GM21825 (cell line): ENCODE measurements at regions not wholly inside any gene's neighbourhood (a gene's known extent, or its start where the extent isn't known, plus 50 kb on each side); places are given as distances from the start of the nearest gene placed in this dataset.

Experiments used
- ATAC-seq: cut with Tn5 transposase; IDR thresholded peaks from one replicate; pipeline ENCODE4 v1.9.1; 2021; ENCODE audit warnings: mild to moderate bottlenecking, moderate library complexity; ENCODE audit not compliant: unreplicated experiment

GRCh38 chr5:175201393-175201792 lies 242.6 kb downstream of the DRD1 start:
- no peak for ATAC-seq

DNA sequence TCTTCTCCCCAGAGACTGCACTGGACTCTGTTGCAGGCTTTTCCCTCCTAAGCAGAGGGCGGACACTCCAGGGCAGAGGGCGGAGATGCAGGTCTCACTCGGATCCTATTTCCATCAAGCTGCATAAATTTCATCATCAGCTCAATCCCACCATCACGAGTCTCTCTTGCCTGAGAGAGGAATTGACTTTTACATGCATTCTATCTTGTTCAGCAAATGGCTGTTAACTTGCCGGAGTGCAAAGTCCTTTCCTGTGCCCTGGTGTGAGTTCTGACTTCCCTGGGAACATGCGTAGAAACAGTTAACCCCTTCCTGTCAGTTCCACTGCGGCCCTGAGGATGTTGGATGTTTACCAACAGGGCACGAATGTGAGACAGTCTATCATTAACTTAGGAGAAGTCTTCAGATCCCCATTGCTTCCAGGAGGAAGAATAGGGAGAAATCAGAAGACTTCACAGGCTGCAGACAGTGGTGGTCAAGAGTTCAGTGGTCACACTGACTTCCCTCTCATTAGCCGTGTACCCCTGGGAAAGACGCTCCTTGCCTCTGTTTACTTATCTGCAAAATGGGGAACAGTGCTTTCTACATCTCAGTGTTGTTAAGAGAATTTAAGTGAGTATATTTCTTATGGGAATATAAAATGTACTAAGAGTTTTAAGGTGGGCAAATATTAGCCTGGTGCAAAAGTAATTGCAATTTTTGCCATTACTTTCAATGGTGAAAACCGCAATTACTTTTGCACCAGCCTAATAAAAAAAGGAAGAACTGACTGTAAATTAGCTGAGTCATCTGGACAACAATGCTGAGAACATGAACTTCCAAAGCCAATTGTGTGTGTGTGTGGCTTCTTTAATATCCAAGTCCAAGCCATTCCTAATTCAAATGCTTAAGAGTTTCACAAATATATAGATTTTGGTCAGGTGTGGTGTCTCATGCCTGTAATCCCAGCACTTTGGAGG lies 248.0 kb downstream of the DRD1 start:
- no peak for ATAC-seq

DNA sequence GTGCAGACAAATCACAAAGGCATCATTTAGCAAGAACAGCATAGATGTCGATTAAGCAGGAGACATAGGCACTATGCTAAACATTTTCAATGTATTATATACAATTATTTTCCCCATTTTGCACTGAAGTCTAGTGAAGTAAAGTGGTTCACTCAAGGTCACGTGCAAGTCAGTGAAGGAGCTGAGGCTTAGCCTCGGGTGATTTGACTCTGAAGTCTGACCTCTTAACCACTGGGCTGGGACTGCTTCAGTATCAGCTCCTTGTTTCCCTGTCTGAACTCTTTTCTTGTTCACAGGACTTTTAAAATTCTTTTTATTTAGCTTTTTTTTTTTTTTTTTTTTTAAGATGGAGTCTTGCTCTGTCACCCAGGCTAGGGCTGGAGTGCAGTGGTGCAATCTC lies 262.7 kb downstream of the DRD1 start:
- no peak for ATAC-seq

DNA sequence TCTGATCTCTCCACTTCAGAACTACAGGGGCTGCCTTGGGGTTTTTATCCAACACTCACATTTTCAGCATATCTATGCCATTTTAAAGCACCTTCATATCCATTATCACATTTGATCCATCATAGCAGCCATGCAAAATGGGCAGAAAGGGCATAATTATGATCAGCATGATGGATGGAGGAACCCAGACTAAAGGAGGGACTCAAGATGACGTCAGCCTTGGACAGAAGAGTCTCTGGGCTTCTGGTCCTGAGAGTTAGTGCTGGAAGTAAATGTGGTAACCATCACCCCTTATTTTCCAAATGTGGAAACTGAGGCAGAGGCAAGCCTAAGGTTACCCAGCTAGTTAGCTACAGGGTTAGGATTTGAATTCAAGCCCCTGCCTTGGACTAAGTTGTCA lies 273.1 kb downstream of the DRD1 start:
- no peak for ATAC-seq

DNA sequence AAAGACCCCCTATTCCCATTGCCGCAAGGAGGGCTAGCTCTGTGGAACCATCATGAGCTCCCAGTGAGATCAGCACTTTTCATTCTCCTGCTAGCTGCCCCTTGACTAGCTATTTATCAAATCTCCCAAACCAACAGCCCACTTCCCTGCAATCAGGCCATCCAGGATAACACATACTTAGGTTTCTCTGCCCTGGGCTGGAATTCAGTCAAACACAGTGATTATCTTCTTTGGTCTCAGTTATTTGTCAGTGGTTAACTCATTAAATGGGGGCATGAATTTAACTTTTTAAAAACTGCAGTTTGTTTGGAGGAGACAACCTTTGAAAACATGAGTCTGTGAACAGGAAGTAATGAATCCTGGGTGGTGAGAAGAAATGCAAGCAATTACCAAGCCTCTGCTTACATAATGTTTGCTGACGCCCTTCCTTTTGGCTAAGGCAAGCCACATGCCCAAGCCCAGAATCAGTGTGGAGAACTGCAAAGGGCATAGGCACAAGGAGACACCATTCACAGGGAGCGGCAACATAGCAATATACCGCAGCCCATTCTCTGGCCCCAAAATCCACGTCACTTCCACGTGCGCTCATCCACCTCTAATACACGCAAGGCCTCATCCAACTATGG lies 275.0 kb downstream of the DRD1 start:
- no peak for ATAC-seq

DNA sequence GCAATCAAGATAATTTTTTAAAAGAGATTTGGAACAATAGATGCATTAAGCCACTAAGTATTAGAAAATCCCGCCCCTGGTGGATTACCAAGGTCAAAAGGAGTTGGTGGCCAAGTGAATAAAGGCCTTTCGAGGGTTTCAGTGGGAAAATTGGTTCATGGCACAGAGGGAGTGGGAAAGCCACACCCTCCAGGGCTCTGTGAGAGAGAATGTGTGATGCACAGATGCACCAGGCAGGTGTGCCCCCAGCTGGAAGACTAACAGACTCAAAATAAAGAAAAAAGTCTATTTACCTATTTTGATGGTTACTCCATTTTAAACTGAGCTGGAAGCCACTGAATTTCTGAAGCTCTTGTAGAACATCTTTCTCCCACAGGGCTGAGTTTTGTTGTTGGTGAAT lies 278.0 kb downstream of the DRD1 start:
- ATAC-seq = no peak

GRCh38 chr5:175163586-175164275 lies 280.3 kb downstream of the DRD1 start:
- ATAC-seq = no peak

DNA sequence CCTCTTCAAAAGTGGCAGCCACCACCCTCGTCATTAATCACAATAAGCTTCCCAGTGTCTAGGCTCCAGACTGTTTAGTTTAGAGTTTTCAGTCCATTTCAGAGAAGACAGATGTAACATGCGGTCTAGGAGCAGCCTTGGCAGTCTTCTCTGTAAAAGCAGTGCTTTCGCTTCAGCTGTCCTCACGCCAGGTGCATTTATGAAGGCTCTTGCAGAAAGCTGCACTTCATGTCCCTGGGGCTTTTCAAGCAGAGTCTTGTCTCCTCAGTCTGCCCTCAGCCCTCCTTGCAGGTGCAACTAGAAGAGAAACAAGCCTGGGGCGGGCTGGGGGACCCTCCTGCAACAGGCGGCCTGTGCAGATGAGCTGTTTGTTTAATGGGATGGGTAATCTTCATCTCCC lies 281.9 kb downstream of the DRD1 start:
- ATAC-seq = no peak

DNA sequence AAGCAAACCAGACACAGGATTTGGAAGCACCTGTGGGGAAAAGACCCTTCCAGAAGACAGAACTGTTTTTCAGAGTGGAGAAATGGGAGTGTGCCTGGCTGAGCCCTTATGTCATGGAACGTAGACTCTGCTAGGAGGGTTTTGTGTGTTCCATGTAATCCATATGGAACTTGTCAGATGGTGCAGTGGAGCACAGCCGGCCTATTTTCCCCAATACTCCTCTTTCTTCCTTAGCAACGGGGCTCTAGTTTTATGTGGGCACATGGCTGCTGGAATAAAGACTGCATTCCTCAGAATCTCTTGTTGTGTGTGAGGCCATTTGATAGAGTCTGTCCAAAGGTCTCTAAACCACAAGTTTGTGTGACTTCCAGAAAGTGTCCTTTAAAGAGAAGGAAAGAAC lies 284.0 kb downstream of the DRD1 start:
- ATAC-seq = no peak

- no peak for ATAC-seq
Observed at GRCh38 chr5:175148636-175149172, 295.3 kb downstream of the DRD1 start.

GRCh38 chr5:175146733-175147132 lies 297.2 kb downstream of the DRD1 start:
- no peak for ATAC-seq

DNA sequence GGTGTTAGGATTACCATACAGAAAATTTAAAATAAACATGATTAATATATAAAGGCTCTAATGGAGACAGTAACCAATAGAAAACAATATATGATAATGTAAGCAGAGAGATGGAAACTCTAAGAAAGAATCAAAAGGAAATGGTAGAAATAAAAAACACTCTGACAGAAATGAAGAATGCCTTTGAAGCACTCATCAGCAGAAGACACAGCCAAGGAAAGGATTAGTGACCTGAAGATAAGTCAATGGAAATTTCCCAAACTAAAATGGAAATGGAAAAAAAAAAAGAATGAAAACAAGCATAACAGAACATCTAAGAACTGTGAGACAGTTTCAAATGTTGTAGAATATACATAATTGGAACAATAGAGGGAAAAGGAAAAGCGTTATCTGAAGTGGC lies 302.6 kb downstream of the DRD1 start:
- no peak for ATAC-seq

DNA sequence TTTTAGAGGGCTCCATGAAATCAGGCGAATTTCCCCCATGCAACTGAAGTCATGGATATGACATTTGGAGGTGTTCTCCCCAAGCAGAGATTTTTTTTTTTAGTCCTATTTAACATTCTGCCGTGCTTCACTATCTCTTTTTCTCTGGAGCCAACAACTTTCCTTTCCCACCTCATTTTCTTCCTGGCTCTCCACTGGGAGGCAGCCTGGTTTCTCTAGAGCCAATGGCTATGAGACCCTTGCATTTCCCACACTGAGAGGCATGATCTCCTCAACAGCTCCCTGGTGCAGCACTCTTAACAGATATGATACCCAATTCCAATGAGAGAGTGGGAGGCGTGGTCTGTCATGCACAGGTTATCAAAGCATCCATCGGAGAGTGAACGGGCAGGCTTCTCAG lies 310.8 kb downstream of the DRD1 start:
- no peak for ATAC-seq

GRCh38 chr5:175131432-175131831 lies 312.6 kb downstream of the DRD1 start:
- ATAC-seq = no peak

DNA sequence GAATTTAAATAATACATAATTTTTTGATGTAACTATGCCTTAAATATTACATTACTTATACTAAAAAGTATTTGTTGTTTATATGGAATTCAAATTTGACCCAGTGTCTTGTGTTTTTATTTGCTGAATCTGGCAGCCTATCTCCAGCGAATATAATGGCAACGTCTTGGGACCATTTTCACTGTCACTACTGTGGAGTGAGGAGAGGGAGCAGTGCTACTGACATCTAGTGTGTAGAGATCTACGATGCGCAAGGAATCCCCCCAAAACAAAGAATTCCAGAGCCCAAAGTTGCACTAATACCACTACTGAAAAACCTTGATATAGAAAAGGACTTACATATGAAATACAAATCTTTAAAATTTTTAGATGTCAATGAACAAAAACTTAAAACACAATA lies 314.4 kb downstream of the DRD1 start:
- ATAC-seq = no peak

GRCh38 chr5:175129121-175129520 lies 314.9 kb downstream of the DRD1 start:
- ATAC-seq = no peak

- no peak for ATAC-seq
Observed at GRCh38 chr5:175124821-175125220, 319.2 kb downstream of the DRD1 start.

- no peak for ATAC-seq
Observed at GRCh38 chr5:175124251-175124813, 319.6 kb downstream of the DRD1 start.

DNA sequence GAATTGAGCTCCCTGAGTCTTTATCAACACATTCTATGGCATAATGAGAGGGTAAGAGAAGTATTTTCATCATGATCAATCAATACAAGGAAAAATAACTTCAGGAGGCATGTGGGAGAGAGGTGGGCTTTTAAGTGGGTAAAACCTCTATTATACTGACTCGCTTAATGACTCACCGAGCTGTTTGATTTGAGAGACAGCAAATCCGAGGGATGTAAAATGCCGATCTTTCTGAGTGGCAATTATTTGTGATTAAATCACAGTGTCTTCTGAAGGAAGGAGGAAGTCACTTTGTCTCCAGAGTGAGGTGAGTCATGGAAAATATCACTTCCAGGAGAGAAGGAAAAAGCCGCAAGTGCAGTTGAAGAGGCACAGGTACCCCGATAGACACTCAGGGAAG lies 320.4 kb downstream of the DRD1 start:
- no peak for ATAC-seq

GRCh38 chr5:175121457-175121856 lies 322.5 kb downstream of the DRD1 start:
- ATAC-seq = no peak

DNA sequence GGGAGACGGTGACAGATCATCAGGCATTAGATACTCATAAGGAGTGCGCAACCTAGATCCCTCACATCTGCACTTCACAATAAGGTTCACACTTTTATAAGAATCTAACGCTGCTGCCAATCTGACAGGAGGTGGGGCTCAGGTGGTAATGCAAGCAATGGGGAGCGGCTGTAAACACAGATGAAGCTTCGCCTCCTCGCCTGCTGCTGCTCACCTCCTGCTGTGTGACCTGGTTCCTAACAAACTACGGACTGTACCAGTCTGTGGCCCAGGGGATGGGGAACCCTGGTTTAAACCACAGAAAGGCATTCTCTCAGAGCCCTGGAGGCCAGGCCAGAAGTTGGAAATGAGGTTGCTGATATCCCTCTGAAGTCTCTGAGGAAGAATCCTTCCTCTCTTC lies 323.6 kb downstream of the DRD1 start:
- ATAC-seq = no peak
